Kasumi-1 (cell line): ENCODE measurements at regions not wholly inside any gene's neighbourhood (a gene's known extent, or its start where the extent isn't known, plus 50 kb on each side); places are given as distances from the start of the nearest gene placed in this dataset.

Experiments
- DNase-seq, 2 experiments: peaks; one replicate each; lab custom pipeline; 2025; lab: John Stamatoyannopoulos, UW

DNA sequence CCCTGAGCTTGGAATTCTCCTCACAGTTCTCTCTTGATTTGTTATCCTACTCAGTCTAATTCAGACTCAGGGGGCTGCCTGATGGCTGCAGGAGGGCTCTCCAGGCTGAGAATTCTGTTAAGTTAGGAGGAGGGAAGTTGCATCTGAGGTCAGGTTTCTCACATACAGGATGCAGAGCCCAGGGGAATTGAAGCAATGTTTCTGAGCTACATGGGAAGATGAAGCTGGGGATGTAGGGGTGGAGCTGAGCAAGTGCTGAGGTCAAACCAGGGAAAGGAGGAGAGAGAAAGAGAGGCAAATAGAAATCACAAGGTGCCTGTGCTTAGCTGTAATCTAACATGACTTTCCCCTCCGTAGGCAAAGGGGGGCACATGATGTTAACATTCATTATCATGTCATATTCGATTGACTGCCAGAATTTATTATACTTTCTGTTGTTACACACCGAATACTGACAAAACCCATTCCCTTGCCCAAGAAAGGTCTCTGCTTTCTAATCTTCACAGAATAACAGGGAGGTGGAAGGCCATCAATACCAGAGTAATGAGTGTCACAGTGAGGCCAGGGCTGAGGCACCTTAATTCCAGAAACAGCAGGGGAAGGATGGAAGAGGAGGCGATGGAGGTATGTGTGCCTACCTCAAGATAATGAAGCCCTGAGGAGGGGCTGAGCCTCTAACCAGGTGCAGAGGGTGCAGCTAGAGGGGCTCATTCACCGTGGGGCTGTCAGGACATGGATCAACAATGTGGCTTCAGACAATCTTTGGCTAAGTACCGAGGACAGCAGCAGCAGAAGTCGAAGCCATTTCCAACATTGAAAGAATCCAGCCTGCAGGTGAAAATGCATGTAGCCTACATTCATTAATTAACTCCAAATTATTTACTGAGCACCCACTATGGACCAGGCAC lies 205.4 kb upstream of the SNX19 start:
- DNase-seq = no peak

GRCh38 chr11:131122448-131122847 lies 206.2 kb upstream of the SNX19 start:
- DNase-seq = no peak

- no peak for DNase-seq
Observed at GRCh38 chr11:131129474-131129873, 213.2 kb upstream of the SNX19 start.

DNA sequence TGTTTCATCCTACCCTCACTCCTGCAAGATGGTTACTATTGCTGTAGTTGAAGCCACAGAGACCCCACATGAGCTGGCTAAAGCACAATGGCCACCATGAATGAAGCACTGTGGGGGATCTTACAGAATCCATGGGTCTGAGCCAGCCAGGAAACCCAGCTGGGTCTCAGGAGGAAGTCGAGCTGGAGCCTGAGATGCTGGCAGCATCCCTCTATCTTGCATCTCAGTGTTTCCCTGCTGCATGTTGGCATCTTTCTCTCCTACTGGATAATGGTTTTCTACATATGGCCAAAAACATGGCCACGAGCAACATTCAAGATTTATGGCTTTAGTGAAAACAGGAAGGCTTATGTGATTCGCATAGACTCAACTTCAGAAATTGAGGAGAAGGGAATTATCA lies 219.3 kb upstream of the SNX19 start:
- no peak for DNase-seq

DNA sequence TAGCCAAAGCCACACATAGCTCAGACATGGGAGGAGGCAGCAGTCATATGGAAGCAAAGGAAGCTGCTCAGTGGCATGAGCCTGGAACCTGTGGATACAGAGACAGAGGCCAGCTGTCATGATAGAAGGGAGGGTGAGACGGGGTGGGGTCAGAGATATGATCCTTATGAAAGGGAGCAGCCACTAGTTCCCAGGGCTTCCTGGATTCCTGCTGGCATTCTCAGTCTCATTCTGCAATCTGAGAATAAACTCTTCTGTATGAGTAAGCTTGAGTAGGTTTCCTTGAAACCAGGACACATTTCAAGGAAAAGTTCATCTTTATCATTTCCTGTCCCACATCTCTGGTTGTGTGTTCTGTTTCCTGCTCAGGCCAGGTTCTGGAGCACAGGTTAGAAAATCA lies 220.2 kb upstream of the SNX19 start:
- DNase-seq = no peak

DNA sequence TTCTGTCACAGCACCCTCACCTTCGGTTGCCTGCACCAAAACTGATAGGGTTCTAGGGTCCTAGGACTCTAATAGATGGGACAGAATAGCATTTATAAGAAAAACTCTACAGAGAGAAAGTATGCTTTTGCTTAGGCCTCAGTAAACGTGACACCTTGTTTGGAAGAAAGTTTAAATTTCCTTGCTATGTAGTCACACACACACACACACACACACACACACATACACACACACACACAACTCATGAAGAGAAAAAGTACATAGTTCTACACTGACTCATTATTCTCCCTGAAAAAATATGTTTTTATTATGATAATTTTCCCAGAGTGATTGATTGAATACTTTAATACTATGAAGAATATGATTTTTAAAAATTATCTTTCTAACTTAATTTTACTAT lies 220.8 kb upstream of the SNX19 start:
- no peak for DNase-seq

DNA sequence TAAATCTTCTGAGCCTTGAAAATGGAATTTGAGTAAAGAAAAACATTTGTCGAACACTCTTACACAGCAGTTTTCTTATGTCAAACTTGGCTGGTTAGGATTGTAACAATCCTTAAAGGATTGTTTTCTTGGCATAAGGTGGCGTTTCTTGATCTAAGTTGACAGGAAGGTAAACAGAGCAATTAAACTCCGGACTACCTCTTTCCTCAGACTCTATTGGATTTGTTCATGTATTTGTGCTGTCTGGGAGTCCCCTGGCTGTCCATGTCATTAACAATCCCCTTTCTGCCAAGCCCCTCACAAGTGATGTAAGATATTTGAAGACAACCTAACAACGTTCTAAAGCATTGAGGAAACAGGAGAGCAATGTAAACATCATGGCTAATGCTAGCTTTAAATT lies 222.5 kb upstream of the SNX19 start:
- DNase-seq = no peak

- no peak for DNase-seq
Observed at GRCh38 chr11:131145791-131146190, 224.6 kb upstream of the NTM start.

- no peak for DNase-seq
Observed at GRCh38 chr11:131146827-131147490, 223.5 kb upstream of the NTM start.

DNA sequence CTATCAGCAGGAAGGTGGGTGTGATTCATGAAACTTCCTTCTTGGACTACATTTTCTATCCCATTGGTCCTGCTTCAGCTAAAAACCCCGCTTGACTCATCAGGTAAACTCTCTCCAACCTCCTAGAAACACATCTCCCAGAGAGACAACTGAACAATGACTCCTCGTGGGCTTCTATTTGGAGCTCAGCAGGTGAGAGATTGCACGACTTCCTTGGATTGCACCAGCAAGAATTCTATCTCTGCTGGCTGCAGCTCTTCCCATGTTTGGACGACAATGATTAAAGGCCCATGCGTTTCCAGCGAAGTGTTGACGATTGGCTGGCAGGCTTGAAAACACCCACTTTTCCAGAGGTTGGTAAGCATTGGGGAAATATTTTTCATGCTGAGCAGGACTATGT lies 216.1 kb upstream of the NTM start:
- DNase-seq = no peak

DNA sequence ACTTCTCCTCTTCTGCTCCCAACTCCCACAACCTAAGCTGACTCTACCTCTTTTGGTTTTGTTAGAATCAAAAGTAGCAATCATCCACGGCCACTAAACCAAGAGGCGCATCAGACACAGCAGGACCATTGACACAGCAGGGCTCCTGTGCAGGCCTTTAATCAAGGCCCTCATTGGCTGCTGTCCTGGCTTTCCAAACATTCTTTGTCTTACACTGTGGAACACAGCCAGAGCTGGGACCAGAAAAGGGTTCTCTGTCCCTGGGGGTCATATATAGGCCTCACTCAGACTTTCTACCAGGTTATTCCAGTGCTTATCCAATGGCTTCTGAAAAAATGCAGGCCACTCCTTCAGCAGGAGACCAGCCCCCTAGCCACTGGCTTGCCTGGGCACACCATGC lies 212.7 kb upstream of the NTM start:
- no peak for DNase-seq

DNA sequence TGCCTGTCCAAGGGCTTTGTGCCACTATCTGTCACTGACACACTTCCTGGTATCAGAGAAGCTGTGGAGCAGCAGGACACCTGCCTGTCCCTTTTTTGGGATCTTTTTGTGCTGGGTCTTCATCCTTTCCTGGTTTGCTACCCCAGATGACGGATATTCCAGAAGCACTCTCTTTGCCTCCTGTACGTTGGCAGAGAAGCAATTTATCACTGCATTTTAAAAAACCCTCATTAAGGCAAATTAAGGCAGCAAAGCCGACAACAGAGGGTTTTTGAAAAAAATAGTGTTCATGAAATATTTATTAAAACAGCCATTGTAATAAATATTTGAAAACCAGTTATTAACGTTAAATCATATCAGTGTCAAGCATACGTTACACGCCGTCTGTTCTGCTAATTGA lies 209.6 kb upstream of the NTM start:
- no peak for DNase-seq

DNA sequence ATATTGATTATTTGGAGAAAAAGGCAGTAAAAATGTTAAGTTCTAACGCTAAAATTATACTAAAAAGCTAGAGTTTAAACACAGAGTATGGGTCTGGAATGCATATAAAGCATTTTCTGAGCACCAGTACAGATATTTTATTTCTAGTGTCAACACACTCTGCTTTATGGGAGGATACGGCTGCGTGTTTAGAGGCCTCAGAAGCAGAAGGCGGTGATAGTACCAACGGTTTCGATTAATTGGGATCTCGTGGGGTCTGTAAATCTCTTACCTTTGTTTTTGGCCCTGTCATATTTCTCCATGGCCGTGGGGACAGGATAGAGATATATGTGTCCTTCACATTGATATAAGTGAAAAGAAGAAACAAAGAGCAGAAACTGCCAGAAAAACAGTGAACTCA lies 206.8 kb upstream of the NTM start:
- no peak for DNase-seq

DNA sequence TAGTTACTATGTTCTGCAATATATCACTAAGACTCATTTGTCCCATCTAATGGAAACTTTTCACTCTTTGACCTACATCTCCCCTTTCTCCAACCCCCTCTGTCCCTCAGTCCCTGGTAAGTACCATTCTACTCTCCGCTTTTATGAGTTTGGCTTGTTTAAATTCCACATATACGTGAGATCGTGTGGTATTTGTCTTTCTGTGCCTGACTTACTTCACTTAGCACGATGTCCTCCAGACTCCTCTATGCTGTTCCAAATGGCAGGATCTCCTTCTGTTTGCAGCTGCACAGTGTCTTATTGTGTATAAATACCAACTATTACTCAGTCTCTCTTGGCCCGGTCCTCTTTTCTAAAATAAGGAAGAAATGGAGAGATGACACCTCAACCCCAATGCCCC lies 205.4 kb upstream of the NTM start:
- DNase-seq = no peak

DNA sequence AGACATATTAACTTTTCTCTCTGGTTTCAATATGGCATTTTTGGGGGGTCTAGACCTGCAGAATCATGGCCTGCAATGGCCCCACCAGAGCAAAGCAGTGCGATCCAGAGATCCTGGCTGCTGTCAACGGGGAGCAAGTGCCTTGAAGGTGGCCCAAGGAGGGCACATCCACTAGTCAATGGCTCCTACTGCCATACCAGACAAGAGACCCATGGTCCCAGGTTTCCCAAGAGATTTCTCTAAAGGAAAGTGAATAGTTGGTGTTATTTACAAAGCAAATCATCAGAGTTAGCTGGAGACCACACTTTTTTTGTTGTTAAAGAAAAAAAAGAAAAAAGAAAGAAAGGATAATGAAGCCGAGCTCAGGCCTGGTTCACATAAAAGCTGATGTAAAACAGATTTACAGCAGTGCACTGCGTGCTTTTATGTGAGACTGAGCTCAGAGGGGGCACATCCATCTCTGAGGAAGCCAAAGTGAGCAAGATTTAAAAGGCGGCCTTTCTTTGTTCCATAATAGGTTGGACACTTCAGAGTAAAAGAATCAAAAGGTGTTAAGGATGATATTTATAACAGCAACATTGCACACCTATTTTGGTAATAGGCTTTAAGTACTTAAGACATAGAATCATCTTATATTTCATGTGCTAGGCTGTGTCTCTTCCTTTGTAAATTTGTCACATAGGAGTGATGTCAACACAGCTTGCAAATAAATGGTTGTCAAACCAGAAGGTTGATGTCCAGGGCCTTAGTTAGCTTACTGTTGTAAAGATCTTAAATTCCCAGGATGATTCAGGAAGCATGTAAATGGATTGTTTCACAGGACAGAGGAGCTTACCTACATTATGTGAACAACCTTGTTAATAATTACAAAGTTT lies 201.3 kb upstream of the NTM start:
- no peak for DNase-seq

- no peak for DNase-seq
Observed at GRCh38 chr11:131172011-131172410, 198.4 kb upstream of the NTM start.

- no peak for DNase-seq
Observed at GRCh38 chr11:131178020-131178419, 192.4 kb upstream of the NTM start.

- DNase-seq = no peak
Observed at GRCh38 chr11:131178596-131178995, 191.8 kb upstream of the NTM start.

DNA sequence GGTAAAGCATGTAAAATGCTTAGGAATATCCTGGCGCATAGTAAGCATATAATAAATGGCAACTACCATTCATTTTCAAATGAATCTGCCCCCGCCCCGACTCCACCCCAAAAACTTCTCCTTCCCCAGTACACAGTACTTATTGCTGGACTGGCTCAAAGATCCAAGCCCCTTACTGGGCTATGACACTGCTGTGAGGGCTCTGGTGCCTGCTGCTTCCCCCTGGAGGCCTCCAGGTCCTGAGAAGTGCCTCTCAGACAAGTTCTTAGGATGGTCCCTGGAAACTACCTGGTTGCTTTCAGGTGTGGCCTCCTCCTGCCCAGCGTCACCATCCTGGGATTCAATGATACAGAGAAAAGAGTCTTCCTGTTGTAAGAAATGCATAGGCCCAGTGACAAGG lies 190.6 kb upstream of the NTM start:
- no peak for DNase-seq

DNA sequence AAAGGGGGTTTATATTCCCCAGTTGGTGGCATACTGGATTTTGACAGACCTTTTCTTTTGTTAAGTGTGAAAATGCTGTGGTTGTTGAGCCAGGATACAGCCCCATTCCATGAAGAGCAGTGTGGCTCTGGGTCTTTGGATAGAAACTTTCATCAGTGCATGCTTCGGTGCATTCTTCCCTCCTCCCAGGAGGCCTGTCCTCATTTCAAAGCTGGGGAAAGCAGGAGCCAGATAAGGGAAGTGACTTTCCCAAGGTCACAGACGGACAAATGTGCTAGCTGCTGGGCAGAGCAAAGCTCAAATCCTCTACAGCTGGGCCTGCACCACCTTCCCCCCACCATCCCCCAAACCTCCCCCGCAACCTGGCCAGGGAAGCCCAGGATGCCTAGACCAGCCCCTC lies 184.5 kb upstream of the NTM start:
- no peak for DNase-seq

GRCh38 chr11:131186629-131187101 lies 183.8 kb upstream of the NTM start:
- DNase-seq = no peak

GRCh38 chr11:131190446-131190845 lies 180.0 kb upstream of the NTM start:
- no peak for DNase-seq

GRCh38 chr11:131191606-131192005 lies 178.8 kb upstream of the NTM start:
- DNase-seq = no peak
